KBM-7 (cell line): ENCODE measurements at regions not wholly inside any gene's neighbourhood (a gene's known extent, or its start where the extent isn't known, plus 50 kb on each side); places are given as distances from the start of the nearest gene placed in this dataset.

Experiments
- DNase-seq: peaks from one replicate; pipeline ENCODE4 v3.0.0-alpha.2; 2015
- in situ Hi-C: fragments of 300-500 bp; cut with MboI; formaldehyde crosslinking; loops from 2 replicates; pipeline ENCODE4 v1.14.3; 2020; ENCODE audit warnings: low sequenced_read_pairs, low pct_unique_long_range_greater_than_20kb, mixed read lengths

- in situ Hi-C loops, result no loop called here
- no peak for DNase-seq
These were observed 160.7 kb upstream of the TRPC7 start for GRCh38 chr5:136526021-136526420.

GRCh38 chr5:136525597-136525996 lies 160.3 kb upstream of the TRPC7 start:
- in situ Hi-C loops, result no loop called here
- no peak for DNase-seq

- DNase-seq, result no peak
- in situ Hi-C loops, result no loop called here
These were observed 157.0 kb upstream of the TRPC7 start for GRCh38 chr5:136522217-136522956.

- in situ Hi-C loops, result no loop called here
- DNase-seq, result no peak
These were observed 156.4 kb upstream of the TRPC7 start for GRCh38 chr5:136521696-136522095.

- no peak for DNase-seq
- in situ Hi-C loops, result no loop called here
These were observed 153.5 kb upstream of the TRPC7 start for GRCh38 chr5:136518814-136519213.

GRCh38 chr5:136518174-136518573 lies 152.8 kb upstream of the TRPC7 start:
- no peak for DNase-seq
- in situ Hi-C loops, result no loop called here

- no peak for DNase-seq
- in situ Hi-C loops, result no loop called here
These were observed 152.4 kb upstream of the TRPC7 start for GRCh38 chr5:136517755-136518154.

- in situ Hi-C loops, result no loop called here
- DNase-seq, result peak; percentile 7
These were observed 151.3 kb upstream of the TRPC7 start for GRCh38 chr5:136516637-136517036.

GRCh38 chr5:136513430-136513829 lies 148.1 kb upstream of the TRPC7 start:
- no peak for DNase-seq
- in situ Hi-C loops, result no loop called here

- in situ Hi-C loops, result no loop called here
- DNase-seq, result no peak
These were observed 145.7 kb upstream of the TRPC7 start for GRCh38 chr5:136511046-136511445.

GRCh38 chr5:136510481-136510880 lies 145.1 kb upstream of the TRPC7 start:
- no peak for DNase-seq
- in situ Hi-C loops, result no loop called here

GRCh38 chr5:136506131-136506530 lies 140.8 kb upstream of the TRPC7 start:
- in situ Hi-C loops, result no loop called here
- DNase-seq, result no peak

- in situ Hi-C loops, result no loop called here
- no peak for DNase-seq
These were observed 135.8 kb upstream of the TRPC7 start for GRCh38 chr5:136501133-136501532.

- DNase-seq, result no peak
- in situ Hi-C loops, result no loop called here
These were observed 127.2 kb upstream of the TRPC7 start for GRCh38 chr5:136492587-136492986.

GRCh38 chr5:136491806-136492205 lies 126.5 kb upstream of the TRPC7 start:
- no peak for DNase-seq
- in situ Hi-C loops, result no loop called here

GRCh38 chr5:136484808-136485325 lies 119.5 kb upstream of the TRPC7 start:
- in situ Hi-C loops, result no loop called here
- DNase-seq, result no peak

GRCh38 chr5:136482206-136482605 lies 116.9 kb upstream of the TRPC7 start:
- in situ Hi-C loops, result no loop called here
- no peak for DNase-seq

GRCh38 chr5:136474466-136474865 lies 109.1 kb upstream of the TRPC7 start:
- in situ Hi-C loops, result no loop called here
- DNase-seq, result no peak

GRCh38 chr5:136467632-136468031 lies 102.3 kb upstream of the TRPC7 start:
- DNase-seq, result no peak
- in situ Hi-C loops, result no loop called here

- no peak for DNase-seq
- in situ Hi-C loops, result no loop called here
These were observed 100.7 kb upstream of the TRPC7 start for GRCh38 chr5:136466041-136466415.

GRCh38 chr5:136458481-136458880 lies 93.1 kb upstream of the TRPC7 start:
- in situ Hi-C loops, result no loop called here
- no peak for DNase-seq
